Endothelial cell of umbilical vein (primary cell): ENCODE measurements at regions not wholly inside any gene's neighbourhood (a gene's known extent, or its start where the extent isn't known, plus 50 kb on each side); places are given as distances from the start of the nearest gene placed in this dataset.

Experiments
- BruUV-seq: library from RNA; stranded (reverse); fragments of 400-500 nt; replicated peaks from 2 replicates; lab custom pipeline; 2021; lab: Mats Ljungman, UMichigan
- CTCF ChIA-PET: fragments of 300-600, 350-600 bp; sonication (Branson Sonifier 250); formaldehyde crosslinking; loops from one replicate; lab custom pipeline; 2021; ENCODE audit warnings: antibody characterized with exemption, inconsistent platforms; lab: Charles Lee
- POLR2A ChIA-PET: fragments of 300-600, 350-600 bp; sonication (Branson Sonifier 250); formaldehyde crosslinking; loops from one replicate; lab custom pipeline; 2021; ENCODE audit warnings: antibody characterized with exemption, inconsistent platforms; lab: Charles Lee
- DNase-seq: peaks from one replicate; pipeline ENCODE4 v3.0.0-alpha.2; 2011; ENCODE audit warnings: low read depth, low spot score
- FAIRE-seq: peaks from 2 replicates; lab custom pipeline; 2011; peaks lifted over from hg19 to GRCh38; lab: Jason Lieb, UNC
- H2AFZ ChIP-seq: 2 replicates; pipeline ENCODE4 v1.6.0; 2012; ENCODE audit warnings: low read depth, low read length, control low read depth, inconsistent platforms
- H3K27ac ChIP-seq: 2 replicates; pipeline ENCODE4 v1.5.1; 2011; ENCODE audit warnings: low read depth, mild to moderate bottlenecking, control low read depth, low read length, moderate library complexity; ENCODE audit not compliant: insufficient read depth
- H3K27me3 ChIP-seq, 2 experiments: 2 replicates each; pipeline versions ENCODE4 v1.6.0 to v1.6.1; 2011; ENCODE audit warnings: low read length in 2 of 2, mixed read lengths in 1 of 2; ENCODE audit not compliant: control insufficient read depth in 2 of 2, insufficient read depth in 2 of 2
- H3K36me3 ChIP-seq, 2 experiments: 2 replicates in 1 of 2; 3 replicates in 1 of 2; pipeline ENCODE4 v1.5.1; 2011; ENCODE audit warnings: low read length in 2 of 2, mild to moderate bottlenecking in 1 of 2, moderate library complexity in 1 of 2; ENCODE audit not compliant: control insufficient read depth in 2 of 2, insufficient read depth in 2 of 2; ENCODE audit errors: extremely low read depth in 1 of 2
- H3K4me1 ChIP-seq: 3 replicates; pipeline ENCODE4 v1.5.1; 2011; ENCODE audit warnings: mild to moderate bottlenecking, low read length; ENCODE audit not compliant: control insufficient read depth, insufficient read depth; ENCODE audit errors: extremely low read depth
- H3K4me2 ChIP-seq: 2 replicates; pipeline ENCODE4 v1.6.1; 2011; ENCODE audit warnings: low read length, control low read depth, mixed read lengths; ENCODE audit not compliant: insufficient read depth
- H3K4me3 ChIP-seq, 3 experiments: fragments of 200-600 bp in 1 of 3; sonication (generic), shearing (Covaris generic) in 1 of 3; replicated peaks in 1 of 3; 2 replicates each; pipeline ENCODE4 v1.5.1; 2011 to 2016; ENCODE audit warnings: control low read depth in 3 of 3, low read length in 3 of 3, mild to moderate bottlenecking in 2 of 3, inconsistent platforms in 1 of 3, low read depth in 1 of 3, moderate library complexity in 1 of 3; ENCODE audit not compliant: insufficient read depth in 1 of 3
- H3K79me2 ChIP-seq: 2 replicates; pipeline ENCODE4 v1.6.0; 2012; ENCODE audit warnings: low read length, inconsistent platforms; ENCODE audit not compliant: control insufficient read depth, insufficient read depth
- H3K9ac ChIP-seq: replicated peaks from 2 replicates; pipeline ENCODE3; 2011; ENCODE audit warnings: low read length, control low read depth; ENCODE audit not compliant: insufficient read depth; ENCODE audit errors: extremely low read depth
- H3K9me1 ChIP-seq: replicated peaks from 3 replicates; pipeline ENCODE4 v1.6.0; 2011; ENCODE audit warnings: mild to moderate bottlenecking, low read length; ENCODE audit not compliant: control insufficient read depth, insufficient read depth; ENCODE audit errors: extremely low read depth
- H3K9me3 ChIP-seq: replicated peaks from 2 replicates; pipeline ENCODE4 v1.5.1; 2012; ENCODE audit warnings: low read length, inconsistent platforms; ENCODE audit not compliant: control insufficient read depth, insufficient read depth
- H4K20me1 ChIP-seq: replicated peaks from 2 replicates; pipeline ENCODE3; 2011; ENCODE audit warnings: mild to moderate bottlenecking, low read length; ENCODE audit not compliant: control insufficient read depth, insufficient read depth; ENCODE audit errors: extremely low read depth
- CTCF ChIP-seq, 2 donors: IDR thresholded peaks; 1 replicate in 1 of 2; 2 replicates in 1 of 2; pipeline ENCODE4 v1.5.1; 2011; ENCODE audit warnings: low read length in 2 of 2, mild to moderate bottlenecking in 2 of 2, moderate library complexity in 2 of 2, control low read depth in 1 of 2, inconsistent platforms in 1 of 2, low read depth in 1 of 2; ENCODE audit not compliant: insufficient read depth in 1 of 2; ENCODE audit errors: extremely low read depth in 1 of 2
- EZH2 ChIP-seq: IDR thresholded peaks from 2 replicates; pipeline ENCODE4 v1.6.1; 2012; ENCODE audit warnings: borderline replicate concordance, low read depth, mild to moderate bottlenecking, moderate library complexity, low read length, inconsistent platforms; ENCODE audit not compliant: severe bottlenecking
- FOS ChIP-seq: IDR thresholded peaks from 2 replicates; pipeline ENCODE4 v1.6.1; 2011; ENCODE audit warnings: mild to moderate bottlenecking, low read length, moderate library complexity, borderline replicate concordance; ENCODE audit not compliant: insufficient read depth
- GATA2 ChIP-seq: IDR thresholded peaks from 2 replicates; pipeline ENCODE4 v1.7.0; 2011; ENCODE audit warnings: low read depth, mild to moderate bottlenecking, moderate library complexity, mixed read lengths, low read length; ENCODE audit not compliant: insufficient read length, insufficient read depth
- JUN ChIP-seq: IDR thresholded peaks from 2 replicates; pipeline ENCODE4 v1.6.1; 2011; ENCODE audit warnings: borderline replicate concordance, low read depth; ENCODE audit not compliant: insufficient read length, insufficient read depth
- MAX ChIP-seq: IDR thresholded peaks from 2 replicates; pipeline ENCODE4 v1.6.1; 2011; ENCODE audit not compliant: insufficient read depth, insufficient read length
- MYC ChIP-seq: IDR thresholded peaks from one replicate; pipeline ENCODE4 v1.6.1; 2011; ENCODE audit warnings: mild to moderate bottlenecking, low read depth, low read length
- POLR2A ChIP-seq: IDR thresholded peaks from 2 replicates; pipeline ENCODE4 v1.6.1; 2012; ENCODE audit warnings: low read depth, mild to moderate bottlenecking, control low read depth, low read length
- POLR2AphosphoS5 ChIP-seq: IDR thresholded peaks from 2 replicates; pipeline ENCODE4 v1.6.1; 2012; ENCODE audit warnings: low read depth, mild to moderate bottlenecking, control low read depth, low read length, moderate library complexity; ENCODE audit not compliant: insufficient read depth
- dilution Hi-C: fragments of 300-500 bp; cut with MboI; formaldehyde crosslinking; loops from one replicate; pipeline ENCODE4 v1.15.0; 2019; ENCODE audit warnings: low sequenced_read_pairs; ENCODE audit not compliant: extremely low pct_ligation_motif_present
- intact Hi-C: fragments of 100-400 bp; cut with micrococcal nuclease; formaldehyde crosslinking; loops from one replicate; pipeline ENCODE4 v1.10.0; 2022

- H3K27ac ChIP-seq = no peak overlapping the region
- H3K9me3 ChIP-seq = no peaks in the 10 kb centered on the region
- ChIA-PET POLR2A (no interaction called here), CTCF (no interaction called here)
- BruUV-seq = no TSS peak
- H3K4me3 ChIP-seq = no peak overlapping the region
- FAIRE-seq = no peak
- H3K4me2 ChIP-seq = no peak overlapping the region
- H3K36me3 ChIP-seq = no peaks in the 10 kb centered on the region
- H3K27me3 ChIP-seq = no peaks in the 10 kb centered on the region
- H2AFZ ChIP-seq = no peak overlapping the region
- intact Hi-C loops (no loop called here), dilution Hi-C loops (no loop called here)
- DNase-seq = no peak
- H3K9me1 ChIP-seq = no peaks in the 10 kb centered on the region
- no peaks in the 10 kb centered on the region for H4K20me1 ChIP-seq
- H3K9ac ChIP-seq = no peak overlapping the region
- no peaks in the 10 kb centered on the region for H3K4me1 ChIP-seq
- no peaks in the 10 kb centered on the region for H3K79me2 ChIP-seq
- TF ChIP-seq EZH2 = no peak
- no peak for TF ChIP-seq MAX
- no peak for TF ChIP-seq GATA2
- no peak for TF ChIP-seq POLR2A
- no peak for TF ChIP-seq MYC
- no peak for TF ChIP-seq FOS
- no peak for TF ChIP-seq POLR2AphosphoS5
- no peak for TF ChIP-seq CTCF (IDR thresholded peaks at IDR 0.05; ENCODE audit: extremely low read depth in 1 of 2, insufficient read depth in 1 of 2, low read depth in 1 of 2, low read length in 2 of 2)
- TF ChIP-seq JUN = no peak
These were observed 212.7 kb downstream of the TPBG start for GRCh38 chr6:82576284-82576683.
